ENCODE measurements at regions not wholly inside any gene's neighbourhood (a gene's known extent, or its start where the extent isn't known, plus 50 kb on each side); places are given as distances from the start of the nearest gene placed in this dataset.

- TF ChIP-seq CUX1 (IDR thresholded peaks at IDR 0.05; ENCODE audit: insufficient replicate concordance, low read depth, low read length) (no peak), RAD21 (IDR thresholded peaks at IDR 0.05; ENCODE audit: insufficient read depth, low read depth, low read length) (peak; percentile 40), RB1 (IDR thresholded peaks at IDR 0.05; ENCODE audit: borderline replicate concordance) (no peak), TCF12 (IDR thresholded peaks at IDR 0.05; ENCODE audit: low read depth, low read length) (no peak), ATF7 (IDR thresholded peaks at IDR 0.05; ENCODE audit: low read depth) (no peak), BCL11A (IDR thresholded peaks at IDR 0.05; ENCODE audit: low read depth, low read length) (no peak), LARP7 (IDR thresholded peaks at IDR 0.05) (no peak)
Measured at GRCh38 chr12:63276537-63277365, 125.8 kb upstream of the AVPR1A start (continued).

- DNase-seq (ENCODE audit: low read depth, low spot score) (no peak), FAIRE-seq (no peak), ATAC-seq (no peak)
- Histone ChIP-seq H3K79me2 (ENCODE audit: control insufficient read depth, insufficient read depth, low read length) (no peaks in the 10 kb centered on the region), H2AFZ (ENCODE audit: control insufficient read depth, low read depth, low read length) (no peak overlapping the region), H3K4me3 (no peak overlapping the region), H3K27ac (ENCODE audit: control insufficient read depth, insufficient read depth) (no peak overlapping the region), H3K4me2 (ENCODE audit: control insufficient read depth, insufficient read depth) (no peak overlapping the region), H3K36me3 (ENCODE audit: control insufficient read depth in 2 of 2, insufficient read depth in 2 of 2, low read length in 1 of 2) (no peaks in the 10 kb centered on the region), H3K9me3 (replicated peaks; ENCODE audit: control insufficient read depth, insufficient read depth, low read length) (no peaks in the 10 kb centered on the region), H3K27me3 (replicated peaks in 1 of 2; ENCODE audit: control insufficient read depth in 2 of 2, insufficient read depth in 2 of 2, low read length in 1 of 2) (no peaks in the 10 kb centered on the region), H3K4me1 (ENCODE audit: control insufficient read depth, insufficient read depth, low read length) (no peaks in the 10 kb centered on the region), H3K9ac (ENCODE audit: control insufficient read depth, insufficient read depth, low read length) (no peak overlapping the region), H4K20me1 (ENCODE audit: control insufficient read depth, insufficient read depth) (no peaks in the 10 kb centered on the region)
- 70% methylated on average over 1 of the region's 1 CpG for WGBS (ENCODE audit: insufficient coverage, insufficient replicate concordance, low lambda C conversion rate, missing lambda C conversion rate)
- RAD21 ChIA-PET (ENCODE audit: unreplicated experiment), result no interaction called here
- in situ Hi-C loops (cut with MboI), result no loop called here
- no TSS peak for BruUV-seq (replicated peaks)
- POLR2A ChIA-PET, result no interaction called here
- CTCF ChIA-PET, result interaction anchor here (1.0 kb wide), 1 partner anchor 9 kb away, joined by 3 read pairs; no protein-coding TSS in a partner anchor
- intact Hi-C loops (cut with micrococcal nuclease; ENCODE audit: unreplicated experiment), result no loop called here
- no peak for TF ChIP-seq CREM (IDR thresholded peaks at IDR 0.05; ENCODE audit: low read depth)
- no peak for TF ChIP-seq MEF2B (IDR thresholded peaks at IDR 0.05; ENCODE audit: partially characterized antibody, poor library complexity, severe bottlenecking)
- TF ChIP-seq STAT1 (conservative IDR thresholded peaks at IDR 0.05), result no peak
- TF ChIP-seq IRF4 (IDR thresholded peaks at IDR 0.05; ENCODE audit: low read depth, low read length), result no peak
- TF ChIP-seq SMC3 (IDR thresholded peaks at IDR 0.05; ENCODE audit: borderline replicate concordance, low read length), result no peak
- SMC1A ChIA-PET (ENCODE audit: uncharacterized antibody, unreplicated experiment), result interaction anchor here (0.7 kb wide), 1 partner anchor 641 kb away, joined by 3 read pairs; no protein-coding TSS in a partner anchor
Measured at GRCh38 chr12:63266988-63267387, 116.0 kb upstream of the AVPR1A start.

All from GM12878 (cell line).